ENCODE measurements at regions not wholly inside any gene's neighbourhood (a gene's known extent, or its start where the extent isn't known, plus 50 kb on each side); places are given as distances from the start of the nearest gene placed in this dataset.

DNA sequence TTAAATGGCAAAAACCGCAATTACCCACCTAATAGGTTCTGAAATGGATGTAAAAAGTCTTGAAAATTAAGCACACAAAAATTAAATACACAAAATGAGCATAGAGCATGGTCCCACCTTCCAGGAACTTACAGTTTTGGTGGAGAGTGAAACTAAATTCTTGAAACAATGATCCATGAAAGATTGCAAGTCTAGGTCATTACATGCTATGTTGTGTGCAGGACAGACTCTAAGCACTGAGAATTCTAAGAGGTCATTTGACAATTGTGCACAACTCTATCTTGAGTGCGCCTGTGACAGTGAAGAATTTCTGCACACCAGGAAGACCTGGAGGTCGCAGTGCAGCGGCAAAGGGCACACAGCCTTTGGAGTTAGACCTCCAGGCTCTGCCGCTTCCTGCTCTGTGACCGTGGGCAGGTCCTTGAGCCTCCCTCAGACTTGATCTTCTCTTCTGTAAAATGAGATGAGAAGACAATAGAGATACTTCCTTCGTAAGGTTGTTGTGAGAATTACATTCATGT, 153.3 kb upstream of the TPM1 start:
- TF ChIP-seq CTCF (conservative IDR thresholded peaks at IDR 0.05 in 1 of 2, IDR thresholded peaks at IDR 0.05 in 1 of 2; ENCODE audit: low read depth in 1 of 2, low read length in 2 of 2) (no peak), EZH2 (IDR thresholded peaks at IDR 0.05; ENCODE audit: low read length, missing control alignments) (no peak)

All from fibroblast of lung (primary cell).